22Rv1 (cell line): ENCODE measurements at regions not wholly inside any gene's neighbourhood (a gene's known extent, or its start where the extent isn't known, plus 50 kb on each side); places are given as distances from the start of the nearest gene placed in this dataset.

Source experiments
- CTCF ChIP-seq: fragments of 450-650 bp; IDR thresholded peaks from 2 replicates; pipeline ENCODE4 v1.5.1; 2017; ENCODE audit warnings: mild to moderate bottlenecking
- ZFX ChIP-seq: fragments of 450-650 bp; IDR thresholded peaks from 2 replicates; pipeline ENCODE4 v1.6.1; 2017; ENCODE audit warnings: antibody characterized with exemption, borderline replicate concordance

GRCh38 chr10:64011912-64012714 is 490.9 kb downstream of the REEP3 start:
- no peak for TF ChIP-seq CTCF
- no peak for TF ChIP-seq ZFX
